IMR-90 (cell line): ENCODE measurements at regions not wholly inside any gene's neighbourhood (a gene's known extent, or its start where the extent isn't known, plus 50 kb on each side); places are given as distances from the start of the nearest gene placed in this dataset.

Experiments used
- ATAC-seq: fragments of 200-7000 bp; cut with Tn5 transposase; 2 replicates; pipeline ENCODE4 v1.9.1; 2020; ENCODE audit warnings: low read depth, mild to moderate bottlenecking, moderate library complexity
- BruUV-seq: library from RNA; stranded (reverse); fragments of 400-500 nt; replicated peaks from 2 replicates; lab custom pipeline; 2021; lab: Mats Ljungman, UMichigan
- CTCF ChIA-PET: fragments of 300-600 bp; formaldehyde crosslinking; extraction: SDS; loops from one replicate; lab custom pipeline; 2021; ENCODE audit warnings: antibody characterized with exemption; lab: Yijun Ruan, JAX
- POLR2A ChIA-PET: fragments of 300-600 bp; sonication (Branson Sonifier 250); formaldehyde crosslinking; loops from one replicate; lab custom pipeline; 2022; ENCODE audit warnings: antibody characterized with exemption; ENCODE audit not compliant: unreplicated experiment; lab: Charles Lee
- DNase-seq: peaks from one replicate; pipeline ENCODE4 v3.0.0; 2013
- H2AFZ ChIP-seq: replicated peaks from 2 replicates; pipeline ENCODE3; 2013; ENCODE audit warnings: low read length, mild to moderate bottlenecking; ENCODE audit not compliant: poor library complexity
- H2AK5ac ChIP-seq: 2 replicates; pipeline ENCODE4 v1.6.1; 2013; ENCODE audit warnings: low read depth, low read length, inconsistent platforms
- H2AK9ac ChIP-seq: replicated peaks from 2 replicates; pipeline ENCODE3; 2013; ENCODE audit warnings: mild to moderate bottlenecking, low read depth, low read length, moderate library complexity; ENCODE audit not compliant: poor library complexity
- H2BK120ac ChIP-seq: 2 replicates; pipeline ENCODE4 v1.6.1; 2013; ENCODE audit warnings: low read depth, low read length, inconsistent platforms
- H2BK15ac ChIP-seq: 3 replicates; pipeline ENCODE4 v1.6.1; 2013; ENCODE audit warnings: low read depth, low read length, inconsistent platforms
- H2BK20ac ChIP-seq: 2 replicates; pipeline ENCODE4 v1.6.1; 2013; ENCODE audit warnings: low read depth, mild to moderate bottlenecking, inconsistent platforms, low read length, moderate library complexity
- H2BK5ac ChIP-seq: 2 replicates; pipeline ENCODE4 v1.6.1; 2013; ENCODE audit warnings: mild to moderate bottlenecking, low read depth, low read length, inconsistent platforms; ENCODE audit not compliant: poor library complexity, severe bottlenecking
- H3K14ac ChIP-seq: replicated peaks from 2 replicates; pipeline ENCODE4 v1.6.1; 2013; ENCODE audit warnings: low read depth, low read length, inconsistent platforms
- H3K18ac ChIP-seq: 2 replicates; pipeline ENCODE4 v1.6.1; 2013; ENCODE audit warnings: low read depth, low read length, control low read depth
- H3K23ac ChIP-seq: 2 replicates; pipeline ENCODE4 v1.6.1; 2013; ENCODE audit warnings: low read depth, low read length, inconsistent platforms
- H3K27ac ChIP-seq: 2 replicates; pipeline ENCODE4 v1.5.1; 2013; ENCODE audit warnings: mild to moderate bottlenecking, control low read depth, low read length; ENCODE audit not compliant: insufficient read depth
- H3K27me3 ChIP-seq: 2 replicates; pipeline ENCODE4 v1.6.1; 2013; ENCODE audit warnings: low read length; ENCODE audit not compliant: control insufficient read depth, insufficient read depth
- H3K36me3 ChIP-seq: 2 replicates; pipeline ENCODE4 v1.6.1; 2013; ENCODE audit warnings: low read length, mixed read lengths; ENCODE audit not compliant: control insufficient read depth, insufficient read depth
- H3K4ac ChIP-seq: 2 replicates; pipeline ENCODE4 v1.6.1; 2013; ENCODE audit warnings: low read depth, low read length, inconsistent platforms
- H3K4me1 ChIP-seq: 2 replicates; pipeline ENCODE4 v1.6.1; 2013; ENCODE audit warnings: low read length, mixed read lengths; ENCODE audit not compliant: control insufficient read depth, insufficient read depth
- H3K4me2 ChIP-seq: 2 replicates; pipeline ENCODE4 v1.6.1; 2013; ENCODE audit warnings: low read depth, mild to moderate bottlenecking, control low read depth, low read length, moderate library complexity
- H3K4me3 ChIP-seq: 2 replicates; pipeline ENCODE4 v1.5.1; 2013; ENCODE audit warnings: low read depth, mild to moderate bottlenecking, control low read depth, low read length, moderate library complexity; ENCODE audit not compliant: insufficient read depth
- H3K56ac ChIP-seq: 2 replicates; pipeline ENCODE4 v1.6.1; 2013; ENCODE audit warnings: low read length, inconsistent platforms; ENCODE audit not compliant: insufficient read depth; ENCODE audit errors: extremely low read depth
- H3K79me1 ChIP-seq, 2 experiments: 2 replicates each; pipeline ENCODE4 v1.6.1; 2013; ENCODE audit warnings: low read length in 2 of 2, inconsistent platforms in 1 of 2, low read depth in 1 of 2
- H3K9ac ChIP-seq: 2 replicates; pipeline ENCODE4 v1.6.1; 2013; ENCODE audit warnings: low read depth, low read length, control low read depth
- H3K9me1 ChIP-seq: 2 replicates; pipeline ENCODE4 v1.6.1; 2013; ENCODE audit warnings: low read length, inconsistent platforms; ENCODE audit not compliant: insufficient read depth
- H3K9me3 ChIP-seq: 2 replicates; pipeline ENCODE4 v1.6.1; 2013; ENCODE audit warnings: low read length; ENCODE audit not compliant: control insufficient read depth, insufficient read depth
- H4K20me1 ChIP-seq: 2 replicates; pipeline ENCODE4 v1.6.1; 2013; ENCODE audit warnings: low read length, inconsistent platforms; ENCODE audit not compliant: insufficient read depth
- H4K5ac ChIP-seq: 2 replicates; pipeline ENCODE4 v1.6.1; 2013; ENCODE audit warnings: mild to moderate bottlenecking, low read depth, low read length, control low read depth
- H4K8ac ChIP-seq, 2 experiments: 2 replicates each; pipeline ENCODE4 v1.6.1; 2013; ENCODE audit warnings: low read depth in 2 of 2, low read length in 2 of 2, control low read depth in 1 of 2, inconsistent platforms in 1 of 2
- H4K91ac ChIP-seq: 2 replicates; pipeline ENCODE4 v1.6.1; 2013; ENCODE audit warnings: low read depth, low read length, inconsistent platforms; ENCODE audit not compliant: insufficient read depth
- ELK1 ChIP-seq: fragments of 150-350 bp; IDR thresholded peaks from 2 replicates; pipeline ENCODE4 v1.6.1; 2016; ENCODE audit warnings: low read depth, mild to moderate bottlenecking, low read length, moderate library complexity, borderline replicate concordance
- FOS ChIP-seq: fragments of 150-350 bp; IDR thresholded peaks from 2 replicates; pipeline ENCODE4 v1.6.1; 2016; ENCODE audit warnings: low read depth, low read length
- MAFK ChIP-seq: IDR thresholded peaks from 2 replicates; pipeline ENCODE4 v1.6.1; 2012; ENCODE audit warnings: low read depth, low read length, improper control_type of control experiment
- RFX5 ChIP-seq: IDR thresholded peaks from 2 replicates; pipeline ENCODE4 v1.8.0; 2012; ENCODE audit warnings: low read depth, mild to moderate bottlenecking, low read length, moderate library complexity
- USF2 ChIP-seq: fragments of 150-350 bp; IDR thresholded peaks from 2 replicates; pipeline ENCODE4 v1.6.1; 2017; ENCODE audit warnings: mild to moderate bottlenecking, antibody characterized with exemption, low read length, low read depth
- WGBS, 2 experiments: methylation state at CpG; one replicate each; pipeline versions ENCODE4 v1.1.5 to v1.1.7; 2013; ENCODE audit warnings: missing lambda C conversion rate in 2 of 2; ENCODE audit not compliant: insufficient read length in 1 of 2; ENCODE audit errors: extremely low coverage in 2 of 2; 5-methylcytosine and 5-hydroxymethylcytosine counted together
- dilution Hi-C: fragments of 300-500 bp; cut with HindIII; formaldehyde crosslinking; loops from one replicate; pipeline ENCODE4 v1.14.3; 2018; ENCODE audit warnings: low sequenced_read_pairs; ENCODE audit not compliant: unreplicated experiment
- in situ Hi-C: fragments of 300-500 bp; cut with MboI; formaldehyde crosslinking; loops from 3 replicates; pipeline ENCODE4 v1.14.3; 2019; ENCODE audit warnings: low sequenced_read_pairs, inconsistent platforms, mixed read lengths
- intact Hi-C: fragments of 100-400 bp; cut with micrococcal nuclease; formaldehyde crosslinking; loops from 2 replicates; pipeline ENCODE4 v1.10.0; 2022

- Histone ChIP-seq H2BK20ac (no peak overlapping the region), H3K4me2 (no peak overlapping the region), H4K91ac (no peak overlapping the region), H2BK15ac (no peak overlapping the region), H3K27ac (no peak overlapping the region), H2AFZ (no peak overlapping the region), H3K27me3 (no peaks in the 10 kb centered on the region), H2AK9ac (no peak overlapping the region), H3K4ac (no peak overlapping the region), H2BK120ac (no peak overlapping the region), H3K9me3 (no peaks in the 10 kb centered on the region), H3K79me1 (no peaks in the 10 kb centered on the region), H4K5ac (no peak overlapping the region), H3K9ac (no peak overlapping the region), H4K8ac (no peak overlapping the region), H3K56ac (no peak overlapping the region), H3K23ac (no peak overlapping the region), H3K36me3 (no peaks in the 10 kb centered on the region), H2AK5ac (no peak overlapping the region), H4K20me1 (no peaks in the 10 kb centered on the region), H2BK5ac (no peak overlapping the region), H3K14ac (no peak overlapping the region), H3K4me1 (no peaks in the 10 kb centered on the region), H3K4me3 (no peak overlapping the region), H3K18ac (no peak overlapping the region), H3K9me1 (no peaks in the 10 kb centered on the region)
- TF ChIP-seq ELK1 = no peak
- TF ChIP-seq MAFK = no peak
- no peak for TF ChIP-seq USF2
- TF ChIP-seq RFX5 = no peak
- no peak for TF ChIP-seq FOS
- WGBS, 2 experiments = no CpG with 5 or more reads among the region's 2 CpGs
- no peak for ATAC-seq
- dilution Hi-C loops = no loop called here
- ChIA-PET POLR2A (no interaction called here), CTCF (no interaction called here)
- intact Hi-C loops = no loop called here
- BruUV-seq = no TSS peak
- no peak for DNase-seq
- in situ Hi-C loops = no loop called here
Observed at GRCh38 chr6:63471654-63472053, 100.6 kb upstream of the LOC128125822 start.
